Neuronal stem cell (in vitro differentiated cells): ENCODE measurements at regions not wholly inside any gene's neighbourhood (a gene's known extent, or its start where the extent isn't known, plus 50 kb on each side); places are given as distances from the start of the nearest gene placed in this dataset.
"Not testable (repeated sequence)": the region's sequence is repeated elsewhere in the genome, so short reads cannot be mapped to it uniquely, and the experiment has no call there.

ENCODE experiments used
- DNase-seq: peaks from one replicate; pipeline ENCODE4 v3.0.0-alpha.2; 2013; ENCODE audit warnings: low spot score
- H2AFZ ChIP-seq: one replicate; pipeline ENCODE4 v1.6.1; 2013; ENCODE audit warnings: mild to moderate bottlenecking, low read length, inconsistent platforms
- H2AK5ac ChIP-seq: 2 replicates; pipeline ENCODE4 v1.6.1; 2013; ENCODE audit warnings: low read depth, mild to moderate bottlenecking, inconsistent platforms, low read length, moderate library complexity, mixed read lengths
- H2BK120ac ChIP-seq: 2 replicates; pipeline ENCODE4 v1.6.1; 2013; ENCODE audit warnings: low read depth, mild to moderate bottlenecking, inconsistent platforms, low read length, moderate library complexity, mixed read lengths
- H2BK12ac ChIP-seq: one replicate; pipeline ENCODE4 v1.6.1; 2013; ENCODE audit warnings: low read length, inconsistent platforms
- H2BK15ac ChIP-seq: 2 replicates; pipeline ENCODE4 v1.6.1; 2013; ENCODE audit warnings: mild to moderate bottlenecking, low read length, inconsistent platforms, mixed read lengths
- H2BK5ac ChIP-seq: one replicate; pipeline ENCODE4 v1.6.1; 2013; ENCODE audit warnings: inconsistent platforms, mild to moderate bottlenecking, low read length, moderate library complexity
- H3K14ac ChIP-seq: one replicate; pipeline ENCODE4 v1.6.1; 2013; ENCODE audit warnings: low read length, inconsistent platforms
- H3K18ac ChIP-seq: 2 replicates; pipeline ENCODE4 v1.6.1; 2013; ENCODE audit warnings: low read length, inconsistent platforms
- H3K23ac ChIP-seq: 2 replicates; pipeline ENCODE4 v1.6.1; 2013; ENCODE audit warnings: low read depth, mild to moderate bottlenecking, mixed read lengths, low read length, inconsistent platforms; ENCODE audit not compliant: poor library complexity
- H3K27ac ChIP-seq: replicated peaks from 3 replicates; pipeline ENCODE4 v1.5.1; 2013; ENCODE audit warnings: low read length, inconsistent platforms
- H3K27me3 ChIP-seq, 3 experiments: 2 replicates each; pipeline ENCODE4 v1.6.1; 2013; ENCODE audit warnings: low read length in 3 of 3, mild to moderate bottlenecking in 2 of 3, inconsistent platforms in 1 of 3, low read depth in 1 of 3, mixed read lengths in 1 of 3, moderate library complexity in 1 of 3; ENCODE audit not compliant: control insufficient read depth in 3 of 3, insufficient read depth in 3 of 3
- H3K36me3 ChIP-seq, 2 donors: replicated peaks in 1 of 2; 2 replicates each; pipeline ENCODE4 v1.6.1; 2013; ENCODE audit warnings: low read length in 2 of 2; ENCODE audit not compliant: control insufficient read depth in 2 of 2, insufficient read depth in 2 of 2
- H3K4ac ChIP-seq: 2 replicates; pipeline ENCODE4 v1.6.1; 2013; ENCODE audit warnings: inconsistent platforms, mild to moderate bottlenecking, low read length, moderate library complexity
- H3K4me1 ChIP-seq, 2 donors: 1 replicate in 1 of 2; 2 replicates in 1 of 2; pipeline ENCODE4 v1.6.1; 2013; ENCODE audit warnings: low read length in 2 of 2, low read depth in 1 of 2; ENCODE audit not compliant: control insufficient read depth in 2 of 2, insufficient read depth in 1 of 2
- H3K4me2 ChIP-seq: one replicate; pipeline ENCODE4 v1.6.1; 2013; ENCODE audit warnings: mild to moderate bottlenecking, low read length, inconsistent platforms; ENCODE audit not compliant: insufficient read depth, poor library complexity, severe bottlenecking
- H3K4me3 ChIP-seq, 2 donors: 2 replicates each; pipeline ENCODE4 v1.5.1; 2013; ENCODE audit warnings: low read length in 2 of 2, mild to moderate bottlenecking in 2 of 2, inconsistent platforms in 1 of 2, moderate library complexity in 1 of 2
- H3K79me1 ChIP-seq: one replicate; pipeline ENCODE4 v1.6.1; 2013; ENCODE audit warnings: low read depth, mild to moderate bottlenecking, inconsistent platforms, low read length, moderate library complexity
- H3K9ac ChIP-seq: one replicate; pipeline ENCODE4 v1.6.1; 2013; ENCODE audit warnings: mild to moderate bottlenecking, low read depth, low read length, inconsistent platforms; ENCODE audit not compliant: poor library complexity
- H3K9me3 ChIP-seq, 2 donors: replicated peaks in 1 of 2; 2 replicates each; pipeline versions ENCODE3 to v1.6.1; 2013; ENCODE audit warnings: low read length in 2 of 2, mild to moderate bottlenecking in 2 of 2, inconsistent platforms in 1 of 2, low read depth in 1 of 2, mixed read lengths in 1 of 2, moderate library complexity in 1 of 2; ENCODE audit not compliant: control insufficient read depth in 2 of 2, insufficient read depth in 1 of 2
- H4K8ac ChIP-seq: one replicate; pipeline ENCODE4 v1.6.1; 2013; ENCODE audit warnings: low read depth, mild to moderate bottlenecking, inconsistent platforms, low read length, moderate library complexity
- H4K91ac ChIP-seq: one replicate; pipeline ENCODE4 v1.6.1; 2013; ENCODE audit warnings: low read length, low read depth, mild to moderate bottlenecking, inconsistent platforms; ENCODE audit not compliant: poor library complexity
- WGBS, 2 donors: extraction: QIAGEN DNeasy Blood & Tissue Kit; methylation state at CpG; one replicate each; pipeline ENCODE4 v1.1.7; 2013; ENCODE audit warnings: missing lambda C conversion rate in 2 of 2, mixed read lengths in 1 of 2; ENCODE audit not compliant: insufficient read length in 2 of 2, insufficient replicate concordance in 1 of 2; ENCODE audit errors: extremely low coverage in 2 of 2; 5-methylcytosine and 5-hydroxymethylcytosine counted together

- not testable (repeated sequence) for H2BK15ac ChIP-seq, H3K9me3 ChIP-seq, H3K4ac ChIP-seq, H3K79me1 ChIP-seq, H3K9ac ChIP-seq, H3K27me3 ChIP-seq, DNase-seq, H2BK5ac ChIP-seq, H3K4me2 ChIP-seq, H3K23ac ChIP-seq, H2AFZ ChIP-seq, H2BK12ac ChIP-seq, H3K36me3 ChIP-seq, H3K14ac ChIP-seq, H4K91ac ChIP-seq, H2BK120ac ChIP-seq, H3K4me1 ChIP-seq, H3K27ac ChIP-seq, H3K18ac ChIP-seq, H3K4me3 ChIP-seq, H2AK5ac ChIP-seq, H4K8ac ChIP-seq
- no CpG with 5 or more reads among the region's 3 CpGs for WGBS, 2 donors
These were observed 87.7 kb downstream of the COPRS start for GRCh38 chr17:31771328-31771727.

- H3K4me1 ChIP-seq, H4K8ac ChIP-seq, H2AFZ ChIP-seq, H3K27ac ChIP-seq, H2AK5ac ChIP-seq, H2BK5ac ChIP-seq, H3K27me3 ChIP-seq, H3K4me3 ChIP-seq, H3K9ac ChIP-seq, H2BK120ac ChIP-seq, H4K91ac ChIP-seq, H3K4me2 ChIP-seq, H3K23ac ChIP-seq, H3K14ac ChIP-seq, H3K36me3 ChIP-seq, H3K79me1 ChIP-seq, H2BK15ac ChIP-seq, H2BK12ac ChIP-seq, H3K9me3 ChIP-seq, H3K18ac ChIP-seq, DNase-seq, H3K4ac ChIP-seq: not testable (repeated sequence)
- WGBS, 2 donors, result no CpG with 5 or more reads among the region's 3 CpGs
These were observed 88.5 kb downstream of the COPRS start for GRCh38 chr17:31770501-31770900.

GRCh38 chr17:31761836-31762510 lies 97.1 kb downstream of the COPRS start:
- H2BK12ac ChIP-seq, H3K14ac ChIP-seq, H2AFZ ChIP-seq: not testable (repeated sequence)

GRCh38 chr17:31758646-31759045 lies 100.4 kb downstream of the COPRS start:
- WGBS, 2 donors, result no CpG with 5 or more reads among the region's 1 CpG

More at GRCh38 chr17:31761836-31762510, 97.1 kb downstream of the COPRS start:
- H2BK15ac ChIP-seq, H3K36me3 ChIP-seq, H3K4me2 ChIP-seq, H3K4me1 ChIP-seq, H2BK120ac ChIP-seq, H2BK5ac ChIP-seq, H3K27ac ChIP-seq, H4K8ac ChIP-seq, H3K18ac ChIP-seq, H3K79me1 ChIP-seq, H3K4ac ChIP-seq, H3K27me3 ChIP-seq, H3K4me3 ChIP-seq, DNase-seq, H4K91ac ChIP-seq, H3K23ac ChIP-seq, H2AK5ac ChIP-seq, H3K9me3 ChIP-seq, H3K9ac ChIP-seq: not testable (repeated sequence)
- WGBS, 2 donors, result no CpG with 5 or more reads among the region's 7 CpGs

More at GRCh38 chr17:31758646-31759045, 100.4 kb downstream of the COPRS start:
- H3K9me3 ChIP-seq, result no peaks in the 10 kb centered on the region
- no peak overlapping the region for H3K4me2 ChIP-seq
- no peaks in the 10 kb centered on the region for H3K36me3 ChIP-seq
- H3K9ac ChIP-seq, result no peak overlapping the region
- H2AK5ac ChIP-seq, result no peak overlapping the region
- H2BK15ac ChIP-seq, result no peak overlapping the region
- H3K79me1 ChIP-seq, result no peaks in the 10 kb centered on the region
- H3K4me1 ChIP-seq, result no peaks in the 10 kb centered on the region
- H2BK5ac ChIP-seq, result no peak overlapping the region
- H4K8ac ChIP-seq, result no peak overlapping the region
- no peak overlapping the region for H4K91ac ChIP-seq
- no peak overlapping the region for H3K4me3 ChIP-seq
- DNase-seq, result no peak
- H2BK12ac ChIP-seq, result no peak overlapping the region
- H3K14ac ChIP-seq, result no peak overlapping the region
- H3K27me3 ChIP-seq, result no peaks in the 10 kb centered on the region
- H3K23ac ChIP-seq, result no peak overlapping the region
- no peak overlapping the region for H2AFZ ChIP-seq
- H3K27ac ChIP-seq, result no peak overlapping the region
- H2BK120ac ChIP-seq, result no peak overlapping the region
- H3K18ac ChIP-seq, result no peak overlapping the region
- no peak overlapping the region for H3K4ac ChIP-seq
